Kidney (tissue), 13 donors: ENCODE measurements at regions not wholly inside any gene's neighbourhood (a gene's known extent, or its start where the extent isn't known, plus 50 kb on each side); places are given as distances from the start of the nearest gene placed in this dataset.

Source experiments
- DNase-seq, 5 donors: peaks; one replicate each; pipeline ENCODE4 v3.0.0-alpha.2; 2013 to 2020
- FAIRE-seq: peaks from 2 replicates; lab custom pipeline; 2012; peaks lifted over from hg19 to GRCh38; lab: Jason Lieb, UNC
- H3K27ac ChIP-seq, 2 donors: one replicate each; pipeline ENCODE4 v1.7.0; 2013; ENCODE audit warnings: low read depth in 2 of 2, low read length in 2 of 2, inconsistent platforms in 1 of 2
- H3K27me3 ChIP-seq: one replicate; pipeline ENCODE4 v1.7.1; 2013; ENCODE audit warnings: low read length, inconsistent platforms; ENCODE audit not compliant: control insufficient read depth, insufficient read depth
- H3K36me3 ChIP-seq, 3 donors: one replicate each; pipeline versions ENCODE4 v1.7.0 to v1.7.1; 2013; ENCODE audit warnings: low read length in 3 of 3, control low read depth in 1 of 3, inconsistent platforms in 1 of 3; ENCODE audit not compliant: insufficient read depth in 3 of 3, control insufficient read depth in 2 of 3
- H3K4me1 ChIP-seq, 3 donors: one replicate each; pipeline versions ENCODE4 v1.7.0 to v1.7.1; 2013; ENCODE audit warnings: low read length in 3 of 3, inconsistent platforms in 1 of 3, low read depth in 1 of 3; ENCODE audit not compliant: control insufficient read depth in 2 of 3, insufficient read depth in 2 of 3
- H3K4me3 ChIP-seq, 3 donors: one replicate each; pipeline versions ENCODE4 v1.7.0 to v1.8.1; 2013; ENCODE audit warnings: low read length in 3 of 3, control low read depth in 1 of 3, inconsistent platforms in 1 of 3
- H3K9ac ChIP-seq, 3 donors: one replicate each; pipeline versions ENCODE4 v1.7.0 to v1.7.1; 2013; ENCODE audit warnings: low read length in 3 of 3, control low read depth in 1 of 3, inconsistent platforms in 1 of 3
- H3K9me3 ChIP-seq, 3 donors: one replicate each; pipeline versions ENCODE4 v1.7.0 to v1.7.1; 2013; ENCODE audit warnings: low read length in 3 of 3, control low read depth in 1 of 3, inconsistent platforms in 1 of 3; ENCODE audit not compliant: control insufficient read depth in 2 of 3, insufficient read depth in 1 of 3
- intact Hi-C: fragments of 100-400 bp; cut with DNase I; formaldehyde crosslinking; loops from one replicate; pipeline ENCODE4 v1.11.1; 2022
- TF ChIP-seq, protein P1 (sequence below): IDR thresholded peaks from 3 replicates; pipeline ENCODE4 v1.5.1; 2012; ENCODE audit warnings: mild to moderate bottlenecking, moderate library complexity, borderline replicate concordance; ENCODE audit not compliant: insufficient read depth; ENCODE audit errors: extremely low read depth
- donor health status: control.
- donor health status: control.
- donor health status: control.
- donor health status: control.
- donor health status: control.
- donor health status: DM: yes; HTN: yes; CAD: no.
- donor health status: Normal renal cell carcinoma (clear cell type).

DNA sequence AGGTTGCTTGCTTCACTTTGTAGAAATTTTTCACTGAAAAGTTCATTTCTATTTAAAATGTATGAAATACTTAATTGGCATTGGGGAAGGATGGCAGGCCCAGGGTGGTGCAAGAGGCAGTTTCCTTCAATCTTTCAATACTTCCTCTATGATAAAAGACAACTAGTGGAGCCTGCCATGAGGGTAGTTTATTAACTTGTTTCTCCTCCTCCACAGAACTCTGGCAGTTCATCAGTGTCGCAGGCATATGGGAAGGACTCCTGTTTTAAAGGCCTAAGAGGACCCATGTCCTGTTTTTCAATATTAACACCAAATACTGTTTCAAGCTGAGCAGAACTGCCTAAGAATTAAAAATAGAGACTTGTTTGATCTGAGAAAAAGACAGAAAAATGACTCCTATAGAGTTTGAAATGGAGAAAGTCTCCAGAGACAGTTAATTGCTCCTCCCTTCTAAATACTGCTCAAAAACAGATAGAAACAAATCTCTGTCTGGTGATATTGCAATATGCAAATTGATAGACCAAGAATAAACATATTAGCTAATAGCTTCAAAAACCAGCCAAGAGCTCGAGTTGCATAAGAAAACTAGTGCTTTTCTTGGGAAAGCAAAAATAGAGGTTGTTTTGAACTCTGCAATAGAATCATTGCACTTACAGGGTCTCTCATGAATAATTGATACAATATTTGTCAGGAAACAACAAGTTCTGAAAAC lies 665.7 kb upstream of the SLC35B3 start:
- no peaks in the 10 kb centered on the region for H3K36me3 ChIP-seq
- H3K9me3 ChIP-seq, result no peaks in the 10 kb centered on the region
- no peak overlapping the region for H3K27ac ChIP-seq
- no peaks in the 10 kb centered on the region for H3K27me3 ChIP-seq
- H3K4me3 ChIP-seq, result no peak overlapping the region
- intact Hi-C loops, result no loop called here
- peak in 1 of 5 donors; percentile 25 for DNase-seq
- H3K4me1 ChIP-seq, result no peaks in the 10 kb centered on the region
- no peak for FAIRE-seq
- TF ChIP-seq, protein P1, sequence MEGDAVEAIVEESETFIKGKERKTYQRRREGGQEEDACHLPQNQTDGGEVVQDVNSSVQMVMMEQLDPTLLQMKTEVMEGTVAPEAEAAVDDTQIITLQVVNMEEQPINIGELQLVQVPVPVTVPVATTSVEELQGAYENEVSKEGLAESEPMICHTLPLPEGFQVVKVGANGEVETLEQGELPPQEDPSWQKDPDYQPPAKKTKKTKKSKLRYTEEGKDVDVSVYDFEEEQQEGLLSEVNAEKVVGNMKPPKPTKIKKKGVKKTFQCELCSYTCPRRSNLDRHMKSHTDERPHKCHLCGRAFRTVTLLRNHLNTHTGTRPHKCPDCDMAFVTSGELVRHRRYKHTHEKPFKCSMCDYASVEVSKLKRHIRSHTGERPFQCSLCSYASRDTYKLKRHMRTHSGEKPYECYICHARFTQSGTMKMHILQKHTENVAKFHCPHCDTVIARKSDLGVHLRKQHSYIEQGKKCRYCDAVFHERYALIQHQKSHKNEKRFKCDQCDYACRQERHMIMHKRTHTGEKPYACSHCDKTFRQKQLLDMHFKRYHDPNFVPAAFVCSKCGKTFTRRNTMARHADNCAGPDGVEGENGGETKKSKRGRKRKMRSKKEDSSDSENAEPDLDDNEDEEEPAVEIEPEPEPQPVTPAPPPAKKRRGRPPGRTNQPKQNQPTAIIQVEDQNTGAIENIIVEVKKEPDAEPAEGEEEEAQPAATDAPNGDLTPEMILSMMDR, result no peak
- no peak overlapping the region for H3K9ac ChIP-seq

DNA sequence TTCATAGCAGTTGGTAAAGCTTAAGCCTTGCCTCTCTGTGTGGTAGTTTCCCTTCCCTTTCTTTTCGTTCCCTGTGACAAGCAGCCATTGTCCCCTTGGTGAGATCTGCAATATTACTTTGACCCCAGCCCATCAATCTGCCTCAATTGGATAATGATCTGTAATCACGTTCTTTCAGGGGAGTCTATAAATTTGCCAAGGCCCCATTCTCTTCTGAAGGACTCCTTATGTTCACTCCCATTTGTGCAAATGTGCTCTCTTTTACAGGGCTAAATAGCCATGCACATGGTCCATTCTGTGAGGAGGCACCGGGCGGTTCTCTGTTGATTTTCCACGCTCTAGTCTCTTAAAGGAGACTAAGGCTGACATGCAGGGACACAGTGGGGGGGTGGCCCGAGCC lies 660.4 kb upstream of the SLC35B3 start:
- Histone ChIP-seq H3K27ac (no peak overlapping the region), H3K36me3 (no peaks in the 10 kb centered on the region), H3K9ac (no peak overlapping the region), H3K4me3 (no peak overlapping the region), H3K27me3 (no peaks in the 10 kb centered on the region), H3K4me1 (no peaks in the 10 kb centered on the region), H3K9me3 (no peaks in the 10 kb centered on the region)
- DNase-seq, result no peak
- FAIRE-seq, result no peak
- intact Hi-C loops, result no loop called here
- TF ChIP-seq, protein P1, result no peak

DNA sequence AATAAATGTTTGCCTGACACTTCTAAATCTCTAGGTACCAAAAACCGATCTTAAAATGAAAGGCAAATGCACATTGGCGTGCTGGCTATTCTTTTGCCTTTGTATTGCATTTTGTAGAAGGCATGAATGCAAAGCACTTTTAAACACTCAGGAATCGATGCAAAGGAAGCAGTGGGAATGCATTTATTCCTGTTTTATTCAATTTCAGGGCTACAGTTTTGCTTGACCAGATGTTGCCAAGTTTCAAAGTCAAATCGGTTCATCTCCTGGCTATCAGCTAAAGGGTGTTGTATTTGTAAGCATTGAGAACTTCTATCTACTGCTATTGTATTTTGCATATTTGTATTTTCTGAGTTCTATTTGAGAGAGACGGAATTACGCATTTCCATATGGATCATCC lies 659.8 kb upstream of the SLC35B3 start:
- Histone ChIP-seq H3K36me3 (no peaks in the 10 kb centered on the region), H3K27ac (no peak overlapping the region), H3K4me3 (no peak overlapping the region), H3K27me3 (no peaks in the 10 kb centered on the region), H3K9ac (no peak overlapping the region), H3K4me1 (no peaks in the 10 kb centered on the region), H3K9me3 (no peaks in the 10 kb centered on the region)
- DNase-seq (no peak), FAIRE-seq (no peak)
- TF ChIP-seq, protein P1, result no peak
- intact Hi-C loops, result no loop called here

DNA sequence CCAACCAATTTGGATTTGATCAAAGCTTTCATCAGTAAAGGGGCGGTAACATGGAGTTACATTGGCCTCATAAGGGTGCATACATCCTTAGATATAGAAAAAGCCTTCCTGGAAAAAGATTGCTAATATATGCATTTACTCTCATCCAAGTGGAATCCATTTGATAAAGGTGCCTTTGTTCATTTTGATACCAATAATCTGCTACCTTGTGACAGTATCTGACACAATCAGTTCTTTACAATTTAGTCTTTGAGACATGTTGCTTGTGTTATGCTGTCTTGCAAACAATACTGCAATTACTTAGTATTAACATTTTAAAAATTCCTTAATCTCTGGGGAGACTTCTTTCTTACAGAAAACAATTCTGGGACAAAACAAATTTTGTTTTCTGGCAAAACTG lies 654.4 kb upstream of the SLC35B3 start:
- no peaks in the 10 kb centered on the region for H3K27me3 ChIP-seq
- H3K9me3 ChIP-seq, result no peaks in the 10 kb centered on the region
- H3K27ac ChIP-seq, result no peak overlapping the region
- H3K4me3 ChIP-seq, result no peak overlapping the region
- H3K4me1 ChIP-seq, result no peaks in the 10 kb centered on the region
- no peak overlapping the region for H3K9ac ChIP-seq
- no peak for FAIRE-seq
- intact Hi-C loops, result no loop called here
- TF ChIP-seq, protein P1, result no peak
- DNase-seq, result no peak
- no peaks in the 10 kb centered on the region for H3K36me3 ChIP-seq
